Activated B cell treated with CpG ODN at 0.5 μM for 24 hours (primary cell): ENCODE measurements at regions not wholly inside any gene's neighbourhood (a gene's known extent, or its start where the extent isn't known, plus 50 kb on each side); places are given as distances from the start of the nearest gene placed in this dataset.

Experiments
- ATAC-seq: fragments of 200-7000 bp; cut with Tn5 transposase; one replicate; pipeline ENCODE4 v1.10.0; 2021; ENCODE audit warnings: low read depth, mild to moderate bottlenecking, moderate library complexity
- CTCF ChIA-PET: fragments of 350-600 bp; sonication (Branson Sonifier 250); formaldehyde crosslinking; loops from one replicate; lab custom pipeline; 2021; ENCODE audit warnings: antibody characterized with exemption; lab: Charles Lee
- POLR2A ChIA-PET: fragments of 350-600 bp; sonication (Branson Sonifier 250); formaldehyde crosslinking; loops from one replicate; lab custom pipeline; 2021; ENCODE audit warnings: antibody characterized with exemption; lab: Charles Lee
- DNase-seq: peaks from one replicate; pipeline ENCODE4 v3.0.0; 2022
- H3K27ac Mint-ChIP-seq: one replicate; pipeline ENCODE4 v1.8.0; 2020; ENCODE audit warnings: mixed read lengths
- H3K27me3 Mint-ChIP-seq: one replicate; pipeline ENCODE4 v1.8.0; 2021; ENCODE audit warnings: mixed read lengths
- H3K36me3 Mint-ChIP-seq: one replicate; pipeline ENCODE4 v1.8.0; 2021; ENCODE audit warnings: low read depth, mixed read lengths
- H3K4me1 Mint-ChIP-seq: one replicate; pipeline ENCODE4 v1.8.0; 2021; ENCODE audit warnings: mixed read lengths
- H3K4me3 Mint-ChIP-seq: one replicate; pipeline ENCODE4 v1.8.0; 2020; ENCODE audit warnings: mild to moderate bottlenecking, mixed read lengths
- H3K9me3 Mint-ChIP-seq: one replicate; pipeline ENCODE4 v1.8.0; 2020; ENCODE audit warnings: mixed read lengths
- CTCF ChIP-seq: fragments of 200-600 bp; IDR thresholded peaks from one replicate; pipeline ENCODE4 v1.8.0; 2022; ENCODE audit warnings: antibody characterized with exemption, mild to moderate bottlenecking
- intact Hi-C: fragments of 100-400 bp; cut with micrococcal nuclease; formaldehyde crosslinking; loops from one replicate; pipeline ENCODE4 v1.15.1; 2024

- POLR2A ChIA-PET = no interaction called here
- intact Hi-C loops = no loop called here
- peaks cover 2% of the 10 kb centered on the region for H3K27me3 Mint-ChIP-seq
Observed at GRCh38 chr11:110985547-110985946, 260.0 kb upstream of the POU2AF2 start.

GRCh38 chr11:110984693-110985092, 260.8 kb upstream of the POU2AF2 start:
- intact Hi-C loops = no loop called here
- CTCF ChIA-PET = no interaction called here
- Mint-ChIP-seq H3K4me1 (no peaks in the 10 kb centered on the region), H3K27ac (no peak overlapping the region), H3K36me3 (no peaks in the 10 kb centered on the region), H3K27me3 (peaks cover 2% of the 10 kb centered on the region), H3K4me3 (no peak overlapping the region), H3K9me3 (no peaks in the 10 kb centered on the region)
- POLR2A ChIA-PET = no interaction called here
- DNase-seq (no peak), ATAC-seq (no peak)
- no peak for TF ChIP-seq CTCF

More at GRCh38 chr11:110985547-110985946, 260.0 kb upstream of the POU2AF2 start:
- no peak for TF ChIP-seq CTCF
- no peaks in the 10 kb centered on the region for H3K4me1 Mint-ChIP-seq
- CTCF ChIA-PET = no interaction called here
- no peaks in the 10 kb centered on the region for H3K36me3 Mint-ChIP-seq
- no peak overlapping the region for H3K27ac Mint-ChIP-seq
- H3K9me3 Mint-ChIP-seq = no peaks in the 10 kb centered on the region
- ATAC-seq (no peak), DNase-seq (no peak)
- no peak overlapping the region for H3K4me3 Mint-ChIP-seq

GRCh38 chr11:110984147-110984546, 261.4 kb upstream of the POU2AF2 start:
- Mint-ChIP-seq H3K36me3 (no peaks in the 10 kb centered on the region), H3K9me3 (peaks cover 5% of the 10 kb centered on the region), H3K4me3 (no peak overlapping the region), H3K4me1 (no peaks in the 10 kb centered on the region), H3K27ac (no peak overlapping the region), H3K27me3 (peaks cover 2% of the 10 kb centered on the region)
- ChIA-PET CTCF (no interaction called here), POLR2A (no interaction called here)
- no peak for ATAC-seq
- no peak for DNase-seq
- TF ChIP-seq CTCF = no peak
- intact Hi-C loops = no loop called here

GRCh38 chr11:110982214-110982613, 263.3 kb upstream of the POU2AF2 start:
- Mint-ChIP-seq H3K4me1 (no peaks in the 10 kb centered on the region), H3K27ac (no peak overlapping the region), H3K9me3 (peaks cover 11% of the 10 kb centered on the region), H3K27me3 (no peaks in the 10 kb centered on the region), H3K36me3 (no peaks in the 10 kb centered on the region), H3K4me3 (no peak overlapping the region)
- DNase-seq (no peak), ATAC-seq (no peak)
- intact Hi-C loops = no loop called here
- ChIA-PET POLR2A (no interaction called here), CTCF (no interaction called here)
- no peak for TF ChIP-seq CTCF

GRCh38 chr11:110979696-110980095, 265.8 kb upstream of the POU2AF2 start:
- H3K9me3 Mint-ChIP-seq = peaks cover 11% of the 10 kb centered on the region

More at GRCh38 chr11:110979696-110980095, 265.8 kb upstream of the POU2AF2 start:
- Mint-ChIP-seq H3K4me1 (no peaks in the 10 kb centered on the region), H3K4me3 (no peak overlapping the region), H3K27me3 (no peaks in the 10 kb centered on the region), H3K36me3 (no peaks in the 10 kb centered on the region), H3K27ac (no peak overlapping the region)
- ChIA-PET POLR2A (no interaction called here), CTCF (no interaction called here)
- no peak for TF ChIP-seq CTCF
- intact Hi-C loops = no loop called here
- ATAC-seq (no peak), DNase-seq (no peak)
